ENCODE measurements at regions not wholly inside any gene's neighbourhood (a gene's known extent, or its start where the extent isn't known, plus 50 kb on each side); places are given as distances from the start of the nearest gene placed in this dataset.

DNA sequence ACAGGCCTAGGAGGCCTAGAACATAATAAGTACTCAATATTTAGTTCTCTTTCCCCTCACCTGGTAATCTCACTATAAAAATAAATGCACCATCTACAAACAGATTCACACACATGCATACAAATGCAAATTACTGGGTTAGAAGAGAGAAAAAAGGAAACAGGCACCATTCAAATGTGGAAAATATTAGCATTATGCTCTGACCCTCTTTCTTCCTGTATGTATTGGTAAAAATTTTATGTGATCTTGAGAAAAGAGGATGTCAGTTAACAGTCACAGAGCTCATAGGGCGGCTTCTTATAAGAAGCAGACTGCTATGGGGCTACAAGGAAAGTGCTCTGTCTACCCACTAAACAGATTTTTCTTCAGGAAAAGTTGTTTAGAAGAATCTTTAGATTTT is 565.4 kb downstream of the LMO4 start:
- no peak for DNase-seq

DNA sequence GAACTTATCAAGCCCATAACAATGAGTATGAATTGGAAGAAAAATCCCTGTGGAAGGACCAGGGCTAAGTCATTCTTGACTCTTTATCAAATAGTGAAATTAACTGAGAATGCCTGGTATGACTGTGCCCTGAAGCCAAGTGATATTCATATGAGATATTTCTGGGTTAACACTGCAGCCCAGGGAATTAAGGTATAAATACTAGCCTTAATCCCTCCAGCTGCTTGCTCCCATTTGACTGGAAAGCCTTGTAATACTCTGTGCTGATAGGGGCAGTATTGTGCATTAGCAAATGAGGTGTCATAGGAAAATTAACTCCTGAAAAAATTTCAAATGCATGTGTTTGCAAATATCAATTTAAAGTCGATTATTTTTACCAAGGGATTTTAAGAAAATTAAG is 568.8 kb downstream of the LMO4 start:
- no peak for DNase-seq

DNA sequence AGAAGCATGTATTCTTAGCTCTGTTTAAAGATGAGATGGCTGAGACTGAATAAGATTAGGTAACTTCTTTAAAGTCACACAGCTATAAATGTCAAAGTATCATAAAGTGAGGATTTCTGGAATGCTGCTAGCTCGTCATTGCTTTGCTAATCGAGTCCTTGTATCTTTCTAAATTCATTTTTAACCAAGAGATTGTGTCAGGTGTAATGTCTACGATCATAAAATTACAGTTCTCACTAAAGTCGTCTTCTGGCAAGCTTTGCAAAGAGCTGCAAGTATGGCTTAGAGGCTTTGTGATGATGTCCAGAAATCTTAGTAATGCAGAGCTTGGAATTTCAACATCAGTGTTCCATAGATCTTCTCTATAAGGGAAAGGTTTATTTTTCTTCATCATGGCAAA is 569.8 kb downstream of the LMO4 start:
- no peak for DNase-seq

DNA sequence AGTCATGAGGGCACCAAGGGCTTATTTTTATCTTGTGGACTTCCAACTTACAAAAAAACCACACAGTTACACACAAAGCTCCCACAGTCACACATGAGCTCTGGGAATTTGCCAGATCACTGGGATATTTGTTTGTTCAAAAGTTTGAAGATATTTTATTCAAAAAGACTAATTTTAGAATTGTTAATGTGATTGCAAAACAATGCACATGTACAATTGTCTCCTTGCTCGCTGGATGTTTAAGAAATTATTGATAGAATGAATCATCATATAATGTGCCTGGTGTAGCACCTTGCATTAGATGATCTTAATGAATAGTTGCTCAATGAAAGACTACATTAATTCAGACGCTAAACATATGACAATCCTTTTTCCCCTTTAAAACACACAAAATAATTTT is 570.3 kb downstream of the LMO4 start:
- DNase-seq, result no peak

DNA sequence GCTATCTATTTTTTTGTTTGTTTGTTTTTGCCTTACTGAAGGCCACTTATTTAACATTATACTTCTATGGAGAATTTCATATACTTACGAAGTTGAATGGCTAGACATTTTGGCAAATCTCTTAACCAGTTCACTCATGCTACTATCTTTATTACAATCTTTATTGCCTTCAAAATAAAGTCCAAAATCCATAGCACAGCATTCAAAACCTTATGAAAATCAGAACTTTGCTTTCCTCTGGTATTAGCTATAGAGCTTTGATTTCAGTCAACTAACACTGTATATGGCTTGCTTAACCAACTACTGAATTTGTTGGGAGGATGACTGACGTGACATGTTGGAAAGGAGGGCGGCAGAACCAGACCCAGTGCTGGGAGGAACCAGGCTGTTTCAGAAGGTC is 571.1 kb downstream of the LMO4 start:
- no peak for DNase-seq

DNA sequence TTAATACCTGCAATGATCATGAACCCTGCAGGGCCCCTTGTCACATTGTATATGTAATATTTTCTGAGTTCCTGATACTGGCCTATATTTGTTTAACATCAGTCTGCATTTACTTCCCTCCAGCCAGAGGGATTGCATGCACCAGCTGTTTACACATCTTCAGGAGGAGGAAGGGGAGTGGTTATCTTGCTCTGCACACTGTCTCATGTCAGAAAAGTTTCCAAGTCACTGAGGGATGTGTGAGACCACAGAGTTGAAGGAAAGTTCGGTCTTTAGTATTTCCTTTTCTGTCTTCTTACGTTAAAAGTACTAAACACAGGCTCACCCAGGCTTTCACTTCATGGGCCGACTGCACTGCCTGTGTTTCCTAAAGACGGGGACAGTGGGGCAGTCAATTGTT is 574.1 kb downstream of the LMO4 start:
- peak; percentile 13 for DNase-seq

DNA sequence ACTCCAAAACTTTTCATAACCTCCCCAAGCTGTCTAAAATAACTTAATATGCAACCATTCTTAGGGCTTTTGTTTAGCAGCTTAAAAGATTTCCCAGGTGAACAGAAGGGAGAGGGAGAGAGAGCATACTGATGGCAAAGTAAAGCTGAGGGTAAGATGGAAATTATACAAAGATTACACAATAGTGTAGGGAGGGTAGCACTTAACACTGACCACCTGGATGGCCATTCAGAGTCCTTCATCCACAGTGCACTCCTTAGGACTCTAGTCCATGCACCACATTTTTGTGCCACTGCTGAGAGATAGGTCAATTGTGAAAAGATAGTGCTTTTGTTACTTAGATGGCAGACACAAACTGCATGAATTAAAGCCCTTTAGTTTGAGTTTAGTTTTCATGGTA is 574.6 kb downstream of the LMO4 start:
- no peak for DNase-seq

DNA sequence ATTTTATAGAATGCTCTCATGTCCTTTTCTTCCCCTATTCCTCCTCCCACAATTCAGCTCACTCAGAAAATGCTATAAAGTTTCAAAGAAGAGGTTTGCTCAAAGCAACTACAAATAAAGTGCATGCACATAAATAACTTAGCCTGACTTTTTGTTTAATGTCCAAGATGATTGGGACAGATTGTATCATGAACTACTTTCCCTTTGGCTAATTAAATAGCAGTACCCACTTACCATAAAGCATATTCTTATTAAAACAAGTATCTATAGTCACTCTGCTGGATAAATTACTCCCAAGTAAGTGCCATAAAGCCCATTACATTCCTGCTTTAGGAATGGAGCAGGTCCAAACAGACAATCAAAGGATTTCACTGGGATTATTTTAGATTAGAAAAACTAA is 576.0 kb downstream of the LMO4 start:
- DNase-seq, result no peak

DNA sequence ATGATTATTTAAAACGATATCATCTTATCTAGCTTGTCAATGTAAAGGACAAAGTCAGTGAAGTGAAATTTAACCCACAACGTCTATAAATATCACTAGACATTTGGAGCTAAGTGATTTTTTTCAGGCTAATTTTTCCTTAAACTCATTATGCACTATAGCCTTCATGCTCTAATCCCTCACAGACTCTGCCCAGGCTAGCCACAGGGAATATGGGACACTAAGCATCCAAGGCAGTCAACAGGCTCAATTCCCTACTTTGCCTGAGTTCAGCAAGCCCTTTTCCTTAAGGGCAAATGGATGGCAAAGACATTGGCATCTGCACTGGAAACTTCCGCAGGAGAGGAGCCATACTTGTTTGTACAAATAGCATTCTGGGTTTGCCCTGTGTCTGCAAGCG is 577.0 kb downstream of the LMO4 start:
- no peak for DNase-seq

DNA sequence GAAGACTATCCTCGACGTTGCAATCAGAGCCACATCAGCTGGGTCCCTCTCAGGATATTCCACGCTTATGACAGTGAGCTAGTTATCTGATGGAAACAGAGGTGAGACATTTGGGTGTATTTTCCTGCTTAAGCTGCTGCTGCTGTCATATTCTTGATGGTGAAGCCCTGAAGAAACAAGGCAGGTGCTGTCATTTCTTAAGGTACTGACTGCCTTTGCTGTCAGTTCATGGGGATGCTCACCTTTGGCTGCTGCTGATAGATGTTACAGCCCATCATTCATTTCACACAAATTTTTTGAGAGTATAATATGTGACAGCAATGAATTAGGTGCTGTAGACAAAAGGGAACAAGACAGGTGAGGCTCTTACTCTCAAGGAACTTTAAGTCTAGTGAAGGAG is 577.4 kb downstream of the LMO4 start:
- no peak for DNase-seq

DNA sequence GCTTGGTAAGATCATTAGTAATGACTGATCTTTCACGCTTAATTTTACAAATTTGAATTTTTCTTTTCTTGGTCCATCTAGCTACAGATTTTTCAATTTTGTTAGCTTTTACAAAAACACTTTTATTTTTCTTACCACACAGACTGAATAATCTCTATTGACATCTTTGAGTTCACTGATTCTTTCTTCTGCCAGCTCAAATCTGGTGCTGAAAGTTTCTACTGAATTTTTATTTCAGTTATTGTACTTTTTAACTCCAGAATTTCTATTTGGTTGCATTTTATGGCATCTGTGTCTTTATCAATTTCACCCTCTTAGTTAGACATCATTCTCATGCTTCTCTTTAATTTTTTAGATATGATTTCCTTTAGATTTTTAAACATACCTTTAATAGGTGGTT is 584.7 kb downstream of the LMO4 start:
- DNase-seq, result no peak

DNA sequence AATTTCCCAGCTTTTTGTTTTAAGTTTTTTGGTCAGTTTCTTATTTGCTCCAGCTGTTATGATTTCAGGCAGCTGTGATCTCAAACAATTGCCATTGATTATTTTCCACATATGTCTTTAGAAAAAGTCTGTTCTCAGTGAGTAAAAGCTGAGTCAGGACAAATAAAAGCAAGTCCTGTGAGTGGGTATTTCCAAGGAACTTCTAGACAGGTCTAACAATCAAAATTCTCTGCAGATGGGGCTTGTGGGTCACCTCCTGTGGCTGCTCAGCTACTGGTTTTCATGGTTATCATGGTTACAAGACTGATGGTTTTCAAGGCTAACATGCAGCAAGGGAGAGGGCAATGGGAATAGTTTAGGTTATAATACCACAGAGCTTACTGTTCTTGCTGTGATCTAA is 585.7 kb downstream of the LMO4 start:
- no peak for DNase-seq

DNA sequence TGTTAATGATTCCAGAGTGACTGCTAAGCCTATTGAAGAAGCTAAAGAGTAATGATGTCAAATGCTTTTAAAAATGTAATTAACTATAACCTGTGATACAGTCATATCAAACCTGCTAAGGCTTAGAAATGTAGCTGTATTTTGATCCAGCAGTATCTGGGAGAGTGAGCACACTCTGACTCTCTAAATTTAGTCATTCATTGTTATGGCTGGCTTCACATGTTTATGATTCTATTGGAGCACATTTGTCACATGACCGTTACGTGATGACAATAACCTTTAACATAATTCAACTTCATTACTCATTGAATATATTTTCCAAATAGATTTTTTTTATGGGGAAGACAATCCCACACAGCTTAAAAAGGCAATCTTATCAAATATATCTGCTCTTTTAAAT is 587.1 kb downstream of the LMO4 start:
- DNase-seq, result no peak

DNA sequence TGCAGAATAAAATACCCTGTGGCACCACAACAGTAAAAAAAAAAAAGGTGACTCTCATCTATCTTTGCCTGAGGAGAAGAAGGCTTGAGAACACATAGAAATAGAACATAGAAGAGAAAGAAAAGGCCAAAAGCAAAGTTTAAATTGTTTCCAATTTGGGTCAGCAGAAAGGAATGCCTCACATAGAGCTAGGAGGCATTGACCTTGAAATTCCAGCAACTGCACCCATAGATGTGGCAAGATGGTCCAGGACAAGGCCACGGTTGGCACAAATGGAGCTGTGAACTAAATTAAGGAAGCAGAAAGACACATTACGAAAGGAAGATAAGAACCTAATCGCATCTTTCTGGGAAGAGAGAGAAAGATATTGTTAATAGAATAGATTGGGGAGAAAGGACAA is 588.3 kb downstream of the LMO4 start:
- no peak for DNase-seq

DNA sequence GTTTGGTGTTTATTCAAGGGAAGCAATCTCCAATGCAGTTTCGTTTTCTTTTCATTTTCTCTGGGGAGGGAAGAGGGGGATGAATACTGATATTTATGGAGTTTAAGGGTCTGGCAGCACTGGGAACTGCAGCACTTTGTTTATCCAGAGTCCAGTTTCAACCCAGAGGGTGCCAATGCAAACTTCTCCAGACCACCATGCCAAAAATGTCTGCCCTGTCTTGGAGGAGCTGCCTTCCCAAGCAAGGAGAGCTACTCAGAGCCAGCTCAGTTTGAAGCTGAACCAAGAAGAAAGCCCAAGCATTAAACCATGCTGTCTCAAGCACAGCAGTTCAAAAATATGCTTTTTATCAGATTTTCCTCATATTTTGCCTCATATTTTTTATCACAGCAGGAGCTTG is 589.7 kb downstream of the LMO4 start:
- no peak for DNase-seq

DNA sequence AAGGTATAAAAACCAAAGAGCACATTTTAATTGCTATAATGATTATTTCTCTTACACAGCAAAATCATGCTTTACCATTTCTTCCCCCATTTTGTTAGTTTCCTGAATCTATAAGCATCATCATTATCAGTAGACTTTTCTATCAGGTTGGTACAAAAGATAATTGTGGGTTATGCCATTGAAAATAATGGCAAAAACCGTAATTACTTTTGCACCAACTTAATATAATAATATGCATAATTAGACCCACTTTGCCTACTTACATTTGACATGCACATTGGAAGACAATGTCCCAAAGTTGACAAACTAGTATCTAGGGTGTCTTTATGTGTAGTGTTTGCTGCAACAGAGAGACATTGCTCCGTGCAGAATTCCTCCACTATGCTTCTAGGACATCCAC is 594.2 kb downstream of the LMO4 start:
- DNase-seq, result no peak

DNA sequence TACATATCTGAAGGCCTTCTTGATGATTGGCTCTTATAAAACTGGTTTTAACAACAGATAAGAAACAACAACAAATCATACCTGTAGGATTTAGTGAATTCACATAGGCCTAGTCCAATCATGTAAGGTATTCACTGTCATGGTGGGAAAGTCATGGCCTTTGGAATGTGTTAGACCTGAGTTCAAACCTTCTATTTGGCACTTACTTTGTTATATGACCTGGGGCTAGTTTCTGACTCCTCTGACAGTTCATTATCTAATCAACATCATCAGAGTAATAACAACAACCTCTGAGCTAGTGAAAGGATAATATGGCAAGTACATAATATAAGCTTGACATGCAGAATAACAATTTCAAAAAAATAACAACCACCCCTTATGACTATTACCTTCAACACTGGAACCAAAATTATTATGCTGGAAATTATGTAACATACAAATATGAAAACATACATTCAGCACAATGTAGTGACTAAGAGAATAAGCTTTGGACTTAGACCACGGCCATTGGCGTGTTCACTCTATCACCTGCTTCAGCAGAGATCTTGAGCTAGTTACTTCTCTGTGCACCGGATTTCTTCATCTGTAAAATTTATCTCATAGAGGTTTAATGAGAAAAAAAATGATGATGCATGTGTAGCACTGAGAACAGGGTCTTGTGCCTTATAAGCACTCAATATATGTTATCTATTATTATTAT is 597.6 kb downstream of the LMO4 start:
- no peak for DNase-seq

DNA sequence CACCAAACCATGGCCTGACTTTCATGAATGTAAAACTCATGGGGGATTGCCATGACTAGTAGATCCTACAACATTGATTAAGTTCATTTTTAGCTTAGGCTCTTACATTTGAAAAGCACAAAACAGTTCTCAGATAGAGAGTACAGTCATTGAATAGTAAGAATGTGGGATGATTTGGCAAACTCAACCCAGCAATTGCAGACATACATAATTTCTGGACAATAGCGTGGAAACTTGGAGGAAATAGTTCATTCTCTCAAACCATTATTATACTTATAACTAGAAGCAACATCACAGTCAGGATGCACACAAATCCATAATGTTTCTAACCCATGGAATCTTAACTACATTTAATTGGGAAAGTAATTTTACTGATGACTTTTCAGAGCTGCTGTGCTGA is 598.2 kb downstream of the LMO4 start:
- no peak for DNase-seq

DNA sequence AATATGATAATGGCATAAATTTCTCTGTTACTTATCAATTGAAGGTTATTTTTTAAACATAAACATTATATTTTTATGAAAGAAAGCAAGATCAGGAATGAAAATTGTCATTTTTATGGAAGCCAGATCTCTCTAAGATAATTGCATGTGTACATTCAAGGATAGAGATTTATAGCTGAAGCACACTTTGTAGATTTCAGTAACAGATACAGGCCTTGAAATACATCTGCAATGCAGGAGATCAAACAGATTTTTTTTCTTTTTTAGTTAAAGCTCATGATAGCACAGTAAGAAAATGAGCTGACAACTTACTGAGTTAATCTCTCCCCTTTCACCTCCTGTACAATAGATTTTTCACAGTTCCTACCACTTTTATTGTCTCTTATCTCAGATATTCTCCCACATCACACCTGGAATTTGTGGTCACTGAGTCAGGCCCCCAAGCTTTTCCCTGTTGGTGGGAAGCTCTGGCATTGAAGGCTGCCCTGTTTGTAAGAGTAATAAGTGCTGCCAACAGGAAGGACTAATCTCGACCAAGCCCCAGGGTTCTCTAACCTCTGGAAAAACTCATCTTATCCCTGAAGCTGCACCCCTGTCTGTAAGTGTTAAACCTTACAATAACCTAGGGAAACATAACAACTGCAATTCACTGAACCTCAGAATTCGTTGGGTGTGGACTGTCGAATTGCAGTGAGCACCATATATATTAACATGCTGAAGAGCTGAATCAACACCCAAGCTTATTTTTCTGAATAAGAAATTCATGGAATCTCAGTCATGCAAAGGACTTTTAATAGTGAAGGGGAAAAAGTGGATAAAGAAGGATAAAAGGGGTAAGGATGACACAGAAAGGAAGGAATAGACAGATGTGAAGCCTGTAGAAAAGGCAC is 599.0 kb downstream of the LMO4 start:
- no peak for DNase-seq

DNA sequence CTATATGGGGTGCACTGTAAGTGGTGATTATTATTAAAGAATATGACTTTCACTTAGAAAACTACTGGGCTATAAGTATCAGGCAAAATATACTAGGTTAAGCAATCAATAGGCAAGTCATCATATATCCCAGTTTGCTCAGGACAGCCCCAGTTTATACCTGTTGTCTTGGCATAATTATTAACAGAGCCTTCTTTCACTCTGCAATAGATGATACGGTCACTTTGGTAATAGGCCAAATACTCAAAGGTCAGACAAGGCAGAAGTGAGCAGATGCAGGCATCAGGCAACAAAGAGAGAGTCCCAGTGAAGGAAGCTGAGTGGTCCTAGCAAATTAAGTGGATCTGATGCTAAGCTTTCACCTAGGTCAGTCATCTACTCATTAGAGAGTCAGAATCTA is 599.9 kb downstream of the LMO4 start:
- DNase-seq, result no peak

DNA sequence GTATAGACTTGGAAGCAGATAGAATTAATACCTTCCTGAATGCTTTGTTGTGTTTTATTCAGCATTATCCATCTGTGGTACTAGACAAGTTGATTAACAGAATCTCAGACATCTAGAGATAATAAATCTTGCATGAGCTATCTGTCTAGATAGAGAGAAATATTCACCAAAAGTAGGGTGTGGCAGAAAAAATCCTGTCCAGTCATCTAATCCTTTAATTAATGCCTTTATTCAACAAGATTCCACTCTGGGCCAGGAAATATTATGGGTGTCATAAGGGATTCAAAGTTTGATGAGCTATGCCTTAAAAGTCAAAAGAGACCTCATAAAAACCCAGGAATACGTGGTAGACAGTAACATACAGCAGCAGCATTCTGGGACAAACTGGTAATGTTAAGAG is 601.2 kb downstream of the LMO4 start:
- no peak for DNase-seq

DNA sequence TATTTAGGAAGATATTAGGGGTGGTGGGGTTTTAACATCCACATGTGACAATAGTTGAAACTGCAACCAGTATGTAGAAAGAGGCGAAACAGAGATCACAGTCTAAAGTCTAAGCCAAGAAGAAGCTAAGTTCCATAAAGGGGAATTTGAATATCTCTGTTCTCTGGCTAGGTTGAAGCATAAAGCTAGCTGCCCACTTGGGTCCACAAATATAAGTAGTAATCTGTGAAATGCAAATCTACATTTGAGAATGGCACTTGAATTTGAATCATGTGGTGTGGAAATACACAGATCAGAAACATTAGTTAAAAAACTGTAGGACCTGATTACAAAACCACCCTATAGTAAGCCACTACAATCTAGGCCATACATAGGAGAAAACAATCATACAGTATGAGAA is 602.1 kb downstream of the LMO4 start:
- no peak for DNase-seq

DNA sequence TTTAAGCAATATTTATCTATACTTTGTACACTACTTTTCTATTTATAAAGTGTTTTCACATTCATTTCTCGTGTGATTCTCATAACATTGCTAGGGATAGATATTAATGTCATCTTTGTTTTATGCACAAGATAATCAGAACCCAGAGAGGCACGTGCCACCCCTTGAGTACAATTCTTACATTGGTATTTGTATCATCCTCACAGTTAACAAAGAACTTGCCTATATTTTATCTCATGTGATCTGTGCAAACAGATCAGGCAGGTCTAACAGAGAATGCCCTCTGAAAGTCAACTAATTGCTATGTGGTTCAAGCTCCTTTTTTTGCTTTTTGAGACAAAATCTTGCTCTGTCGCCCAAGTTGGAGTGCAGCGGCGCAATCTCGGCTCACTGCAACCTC is 604.5 kb downstream of the LMO4 start:
- no peak for DNase-seq

DNA sequence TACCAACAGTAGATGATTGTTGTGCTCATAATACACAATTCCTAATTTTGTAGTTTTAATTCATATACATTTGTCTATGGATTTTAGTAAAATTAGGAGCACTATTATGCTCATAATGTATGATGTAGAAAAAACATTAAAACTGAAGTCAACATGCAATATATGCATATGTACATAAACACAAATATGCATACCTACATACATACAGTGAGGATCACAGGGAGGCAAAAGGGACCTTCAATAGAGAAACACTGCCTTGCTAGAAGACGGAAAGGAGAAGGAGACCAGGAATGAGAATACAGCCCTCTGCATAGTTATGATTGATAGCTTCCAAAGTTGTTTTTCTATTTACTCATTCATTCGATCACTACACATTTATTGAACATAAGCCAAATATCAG is 606.5 kb downstream of the LMO4 start:
- no peak for DNase-seq

Data from DMS153 (cell line).